A549 (cell line): ENCODE measurements at regions not wholly inside any gene's neighbourhood (a gene's known extent, or its start where the extent isn't known, plus 50 kb on each side); places are given as distances from the start of the nearest gene placed in this dataset.
A peak's percentile ranks its signal among the peaks of the same experiment; 100 is the strongest.

ENCODE experiments used
- ATAC-seq, 2 experiments: fragments of 200-7000 bp in 1 of 2; fragments of >200 bp in 1 of 2; cut with Nextera tagmentation in 1 of 2; cut with Tn5 transposase in 1 of 2; 3 replicates each; pipeline versions ENCODE4 v1.8.0 to v1.9.1; 2018 to 2020; ENCODE audit warnings: mild to moderate bottlenecking in 1 of 2, moderate library complexity in 1 of 2
- CTCF ChIA-PET: fragments of 300-600 bp; sonication (Branson Sonifier 250); formaldehyde crosslinking; extraction: SDS; loops from one replicate; lab custom pipeline; 2021; ENCODE audit warnings: antibody characterized with exemption, inconsistent platforms; lab: Yijun Ruan, JAX
- POLR2A ChIA-PET: fragments of 350-600 bp; formaldehyde crosslinking; extraction: SDS; loops from one replicate; lab custom pipeline; 2021; ENCODE audit warnings: antibody characterized with exemption, inconsistent platforms; lab: Yijun Ruan, JAX
- DNase-seq, 2 experiments: peaks; one replicate each; pipeline versions ENCODE4 v3.0.0 to v3.0.0-alpha.2; 2011 to 2016; ENCODE audit warnings: low read depth in 1 of 2, low spot score in 1 of 2
- FAIRE-seq: peaks from 2 replicates; lab custom pipeline; 2011; peaks lifted over from hg19 to GRCh38; lab: Jason Lieb, UNC
- H3K27ac ChIP-seq, 2 experiments: fragments of >200 bp; sonication (Bioruptor Twin); formaldehyde crosslinking; 3 replicates each; pipeline ENCODE4 v1.5.1; 2016 to 2017
- H3K4me1 ChIP-seq: fragments of >200 bp; sonication (Bioruptor Twin); formaldehyde crosslinking; 3 replicates; pipeline ENCODE4 v1.6.1; 2016
- H3K4me2 ChIP-seq: fragments of >200 bp; sonication (Bioruptor Twin); formaldehyde crosslinking; 3 replicates; pipeline ENCODE4 v1.6.1; 2016
- H3K4me3 ChIP-seq: fragments of >200 bp; sonication (Bioruptor Twin); formaldehyde crosslinking; 3 replicates; pipeline ENCODE4 v1.5.1; 2016
- H3K9me3 ChIP-seq: fragments of >200 bp; sonication (Bioruptor Twin); formaldehyde crosslinking; 3 replicates; pipeline ENCODE4 v1.6.1; 2016
- BCL3 ChIP-seq: fragments of >200 bp; sonication (Bioruptor Twin); formaldehyde crosslinking; IDR thresholded peaks from 3 replicates; pipeline ENCODE4 v1.6.1; 2016
- BHLHE40 ChIP-seq: IDR thresholded peaks from 2 replicates; pipeline ENCODE4 v1.6.1; 2012; ENCODE audit warnings: low read depth, low read length, inconsistent platforms
- CEBPB ChIP-seq, 2 experiments: fragments of >200 bp in 1 of 2; sonication (Bioruptor Twin) in 1 of 2; formaldehyde crosslinking in 1 of 2; IDR thresholded peaks; 2 replicates each; pipeline ENCODE4 v1.6.1; 2012 to 2016
- CHD2 ChIP-seq: fragments of 150-350 bp; IDR thresholded peaks from 2 replicates; pipeline ENCODE4 v1.6.1; 2014; ENCODE audit warnings: low read length; ENCODE audit not compliant: partially characterized antibody
- GATA3 ChIP-seq: IDR thresholded peaks from 2 replicates; pipeline ENCODE4 v1.6.1; 2012; ENCODE audit warnings: borderline replicate concordance
- HES2 ChIP-seq: fragments of >200 bp; sonication (Bioruptor Twin); formaldehyde crosslinking; IDR thresholded peaks from 2 replicates; pipeline ENCODE4 v1.6.1; 2016
- HOXB13 ChIP-seq: fragments of 250-450 bp; sonication (Bioruptor Pico); IDR thresholded peaks from 2 replicates; pipeline ENCODE4 v1.5.0; 2020; ENCODE audit warnings: low read depth, mild to moderate bottlenecking, moderate library complexity
- MAX ChIP-seq: IDR thresholded peaks from 2 replicates; pipeline ENCODE4 v1.6.1; 2012
- MYC ChIP-seq: IDR thresholded peaks from 2 replicates; pipeline ENCODE4 v1.6.1; 2012; ENCODE audit warnings: mild to moderate bottlenecking, inconsistent platforms, low read length, improper control_type of control experiment, borderline replicate concordance
- NFE2L2 ChIP-seq: fragments of 150-350 bp; conservative IDR thresholded peaks from 2 replicates; pipeline ENCODE4 v1.6.1; 2014; ENCODE audit warnings: low read length
- RCOR1 ChIP-seq: fragments of 150-350 bp; IDR thresholded peaks from 2 replicates; pipeline ENCODE4 v1.6.1; 2014; ENCODE audit warnings: antibody characterized with exemption, low read length, low read depth
- REST ChIP-seq: fragments of 200-600 bp; sonication (generic); IDR thresholded peaks from 2 replicates; pipeline ENCODE4 v1.6.1; 2016; ENCODE audit warnings: antibody characterized with exemption, mild to moderate bottlenecking, moderate library complexity
- SMC3 ChIP-seq: fragments of >200 bp; sonication (Bioruptor Twin); formaldehyde crosslinking; IDR thresholded peaks from 3 replicates; pipeline ENCODE4 v1.6.1; 2018; ENCODE audit warnings: inconsistent platforms
- SREBF2 ChIP-seq: fragments of 450-650 bp; IDR thresholded peaks from 2 replicates; pipeline ENCODE4 v1.6.1; 2014; ENCODE audit warnings: mild to moderate bottlenecking, moderate library complexity
- TFCP2L1 ChIP-seq: fragments of 250-450 bp; sonication (Bioruptor Pico); IDR thresholded peaks from 2 replicates; pipeline ENCODE4 v1.5.0; 2021; ENCODE audit warnings: mild to moderate bottlenecking
- USF2 ChIP-seq: fragments of 450-650 bp; IDR thresholded peaks from 2 replicates; pipeline ENCODE4 v1.6.1; 2014; ENCODE audit warnings: antibody characterized with exemption
- ZNF302 ChIP-seq: fragments of 250-450 bp; sonication (Bioruptor Pico); IDR thresholded peaks from 2 replicates; pipeline ENCODE4 v1.9.0; 2021; ENCODE audit warnings: inconsistent platforms, mild to moderate bottlenecking, moderate library complexity
- ZSCAN20 ChIP-seq: fragments of 250-450 bp; sonication (Bioruptor Pico); IDR thresholded peaks from 2 replicates; pipeline ENCODE4 v1.8.0; 2022; ENCODE audit warnings: mild to moderate bottlenecking, moderate library complexity
- WGBS: methylation state at CpG from one replicate; pipeline ENCODE4 v1.1.6; 2017; ENCODE audit errors: missing lambda C conversion rate; 5-methylcytosine and 5-hydroxymethylcytosine counted together

- Histone ChIP-seq H3K4me3 (no peak overlapping the region), H3K9me3 (no peaks in the 10 kb centered on the region), H3K4me2 (no peak overlapping the region), H3K4me1 (no peaks in the 10 kb centered on the region), H3K27ac (peak overlapping the region in 1 of 2 experiments; percentile 23; a peak in 1 of 6 replicates)
- ATAC-seq (no peak), FAIRE-seq (no peak), DNase-seq (peak in 1 of 2 experiments; percentile 13)
- ChIA-PET CTCF (interaction anchor here (1.6 kb wide), 1 partner anchor 32 kb away, joined by 5 read pairs; no protein-coding TSS in a partner anchor), POLR2A (no interaction called here)
- TF ChIP-seq HOXB13 (CRISPR knock-in tag) (no peak), CEBPB (IDR thresholded peaks at IDR 0.05) (no peak), USF2 (no peak), MYC (no peak), TFCP2L1 (CRISPR knock-in tag) (no peak), BCL3 (no peak)
- WGBS: 36% methylated on average over 3 of the region's 3 CpGs
Measured at GRCh38 chr6:99836471-99836870, 157.6 kb downstream of the MCHR2 start.

- DNase-seq: peak in 1 of 2 experiments; percentile 2
- WGBS: 0% methylated on average over 2 of the region's 2 CpGs
Measured at GRCh38 chr6:99838607-99839006, 155.4 kb downstream of the MCHR2 start.

More at GRCh38 chr6:99838607-99839006, 155.4 kb downstream of the MCHR2 start:
- CTCF ChIA-PET: no interaction called here
- ATAC-seq (peak in 1 of 2 experiments; percentile 33; a peak in 1 of 6 replicates), FAIRE-seq (no peak)
- H3K27ac ChIP-seq: no peak overlapping the region
- POLR2A ChIA-PET: no interaction called here
- H3K4me3 ChIP-seq: no peak overlapping the region
- TF ChIP-seq RCOR1 (no peak), HES2 (no peak), ZNF302 (CRISPR knock-in tag) (no peak), ZSCAN20 (CRISPR knock-in tag) (no peak), SREBF2 (no peak), CHD2 (no peak), NFE2L2 (no peak), MAX (no peak), GATA3 (no peak), REST (no peak), BHLHE40 (no peak), SMC3 (no peak), CEBPB (IDR thresholded peaks at IDR 0.05) (no peak)
- no peaks in the 10 kb centered on the region for H3K9me3 ChIP-seq
- H3K4me2 ChIP-seq: no peak overlapping the region
- H3K4me1 ChIP-seq: no peaks in the 10 kb centered on the region
